ENCODE measurements at regions not wholly inside any gene's neighbourhood (a gene's known extent, or its start where the extent isn't known, plus 50 kb on each side); places are given as distances from the start of the nearest gene placed in this dataset.

DNA sequence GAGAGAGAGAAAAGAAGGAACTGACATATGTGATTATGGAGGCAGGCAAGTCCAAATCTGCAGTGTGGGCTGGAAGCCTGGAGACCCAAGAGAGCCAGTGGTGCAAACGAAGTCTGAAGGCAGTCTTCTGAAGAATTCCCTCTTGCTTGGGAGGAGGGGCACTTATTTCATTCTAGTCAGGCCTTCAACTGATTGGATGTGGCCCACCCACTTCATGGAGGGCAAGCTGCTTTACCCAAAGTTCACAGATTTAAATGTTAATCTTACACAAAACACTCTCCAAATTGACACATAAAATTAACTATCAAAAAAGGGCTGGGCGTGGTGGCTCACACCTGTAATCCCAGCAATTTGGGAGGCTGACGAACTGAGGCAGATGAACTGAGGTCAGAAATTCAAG lies 103.5 kb upstream of the RAB3GAP2 start:
- TF ChIP-seq, protein P1, sequence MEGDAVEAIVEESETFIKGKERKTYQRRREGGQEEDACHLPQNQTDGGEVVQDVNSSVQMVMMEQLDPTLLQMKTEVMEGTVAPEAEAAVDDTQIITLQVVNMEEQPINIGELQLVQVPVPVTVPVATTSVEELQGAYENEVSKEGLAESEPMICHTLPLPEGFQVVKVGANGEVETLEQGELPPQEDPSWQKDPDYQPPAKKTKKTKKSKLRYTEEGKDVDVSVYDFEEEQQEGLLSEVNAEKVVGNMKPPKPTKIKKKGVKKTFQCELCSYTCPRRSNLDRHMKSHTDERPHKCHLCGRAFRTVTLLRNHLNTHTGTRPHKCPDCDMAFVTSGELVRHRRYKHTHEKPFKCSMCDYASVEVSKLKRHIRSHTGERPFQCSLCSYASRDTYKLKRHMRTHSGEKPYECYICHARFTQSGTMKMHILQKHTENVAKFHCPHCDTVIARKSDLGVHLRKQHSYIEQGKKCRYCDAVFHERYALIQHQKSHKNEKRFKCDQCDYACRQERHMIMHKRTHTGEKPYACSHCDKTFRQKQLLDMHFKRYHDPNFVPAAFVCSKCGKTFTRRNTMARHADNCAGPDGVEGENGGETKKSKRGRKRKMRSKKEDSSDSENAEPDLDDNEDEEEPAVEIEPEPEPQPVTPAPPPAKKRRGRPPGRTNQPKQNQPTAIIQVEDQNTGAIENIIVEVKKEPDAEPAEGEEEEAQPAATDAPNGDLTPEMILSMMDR (IDR thresholded peaks at IDR 0.05; ENCODE audit: low read length, missing control alignments), result no peak

DNA sequence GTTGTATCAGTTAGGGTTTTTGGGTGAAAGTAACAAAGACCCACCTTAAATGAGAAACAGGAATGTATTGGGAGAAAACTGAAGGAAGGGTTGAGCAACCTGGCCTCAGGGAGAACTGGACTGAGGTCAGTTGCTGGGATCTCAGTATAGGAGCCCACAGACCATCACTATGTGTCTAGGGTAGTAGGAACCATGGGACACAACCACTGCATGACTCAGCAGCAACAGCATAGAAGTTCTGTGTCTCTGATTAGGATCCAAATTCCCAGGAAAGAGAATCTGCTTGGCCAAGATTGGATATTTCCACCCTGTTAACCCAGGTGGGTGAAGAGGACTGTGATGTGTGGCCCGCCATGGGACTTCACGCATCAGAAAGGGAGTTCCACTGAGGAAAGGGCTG lies 102.2 kb upstream of the RAB3GAP2 start:
- TF ChIP-seq, protein P1 (IDR thresholded peaks at IDR 0.05; ENCODE audit: low read length, missing control alignments), result no peak

More for the DNA sequence above, 103.5 kb upstream of the RAB3GAP2 start:
- no peak for DNase-seq (ENCODE audit: low read depth)
- H3K4me3 ChIP-seq (replicated peaks; ENCODE audit: low read depth, low read length), result no peak overlapping the region

DNA sequence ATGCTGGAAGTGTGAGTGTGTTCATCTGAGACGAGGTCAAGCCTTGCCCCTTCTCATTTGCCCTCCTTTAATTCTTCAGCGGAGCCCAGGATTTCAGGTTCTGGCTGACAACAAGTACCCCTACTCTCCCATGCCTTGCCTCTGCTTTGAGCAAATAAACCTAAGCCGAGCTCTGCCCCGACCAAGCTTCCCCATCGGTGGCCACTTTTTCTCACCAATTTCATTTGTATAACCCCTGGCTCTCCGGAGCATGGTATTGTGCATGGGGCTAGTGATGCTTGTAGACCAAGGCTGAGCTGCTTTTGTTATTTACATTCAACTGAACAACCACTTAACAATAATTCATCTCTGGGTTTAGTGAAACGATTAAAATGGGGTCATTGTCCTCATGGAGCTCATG lies 100.2 kb upstream of the RAB3GAP2 start:
- TF ChIP-seq, protein P1 (IDR thresholded peaks at IDR 0.05; ENCODE audit: low read length, missing control alignments), result no peak

More for the DNA sequence above, 102.2 kb upstream of the RAB3GAP2 start:
- no peak overlapping the region for H3K4me3 ChIP-seq (replicated peaks; ENCODE audit: low read depth, low read length)
- no peak for DNase-seq (ENCODE audit: low read depth)

DNA sequence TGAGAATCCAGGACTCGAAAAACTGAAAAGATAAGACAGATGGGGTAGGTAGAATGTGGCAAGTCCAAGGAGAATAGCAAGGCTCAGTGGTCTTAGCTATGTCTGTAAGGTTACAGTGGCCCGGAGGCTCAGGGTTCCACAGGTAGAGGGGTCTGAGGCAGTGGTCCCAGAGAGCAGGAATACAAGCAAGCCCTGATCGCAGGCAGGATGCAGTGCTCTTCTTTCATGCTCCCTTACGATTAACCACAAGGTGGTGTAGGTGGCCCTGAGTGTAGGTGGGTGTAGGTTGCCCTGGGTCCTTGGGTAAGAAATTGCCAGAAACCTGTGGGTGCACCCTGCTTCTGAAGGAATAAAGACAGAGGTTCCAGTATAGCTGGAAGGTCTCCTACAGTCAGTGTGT lies 99.1 kb upstream of the RAB3GAP2 start:
- TF ChIP-seq, protein P1 (IDR thresholded peaks at IDR 0.05; ENCODE audit: low read length, missing control alignments), result no peak
- no peak for DNase-seq (ENCODE audit: low read depth)
- no peak overlapping the region for H3K4me3 ChIP-seq (replicated peaks; ENCODE audit: low read depth, low read length)

More for the DNA sequence above, 100.2 kb upstream of the RAB3GAP2 start:
- no peak for DNase-seq (ENCODE audit: low read depth)
- no peak overlapping the region for H3K4me3 ChIP-seq (replicated peaks; ENCODE audit: low read depth, low read length)

DNA sequence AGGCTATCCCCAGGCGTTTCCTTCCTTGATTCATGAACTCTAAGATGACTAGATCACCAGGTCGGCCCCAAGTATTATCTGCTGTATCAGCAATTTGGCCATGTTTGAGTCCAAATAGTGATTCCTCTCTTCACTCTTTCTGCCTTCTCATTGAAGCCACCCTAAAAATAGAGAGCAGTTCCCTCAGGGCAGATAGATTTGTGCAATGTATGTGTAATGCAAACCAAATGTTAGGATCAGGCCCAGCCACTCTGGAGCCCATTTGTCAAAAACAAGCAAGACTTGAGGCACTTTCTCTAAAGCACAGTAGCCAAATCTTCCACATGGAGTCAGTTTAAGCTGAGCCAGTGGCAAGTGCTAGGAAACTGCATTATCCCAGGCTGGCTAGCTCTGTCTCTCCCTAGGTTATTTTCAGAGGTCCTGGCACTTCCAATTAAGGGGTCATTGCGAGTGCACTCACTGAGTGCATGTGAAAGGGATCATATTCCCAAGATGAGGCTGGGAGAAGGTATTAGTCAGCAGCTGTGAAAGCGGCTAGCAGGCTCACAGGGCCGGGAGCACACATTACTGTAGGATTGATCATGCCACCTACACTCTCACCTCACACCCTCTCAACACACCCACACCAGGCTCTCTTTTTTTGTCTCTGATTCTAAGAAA lies 97.9 kb upstream of the RAB3GAP2 start:
- TF ChIP-seq, protein P1 (IDR thresholded peaks at IDR 0.05; ENCODE audit: low read length, missing control alignments), result no peak
- no peak overlapping the region for H3K4me3 ChIP-seq (replicated peaks; ENCODE audit: low read depth, low read length)
- no peak for DNase-seq (ENCODE audit: low read depth)

DNA sequence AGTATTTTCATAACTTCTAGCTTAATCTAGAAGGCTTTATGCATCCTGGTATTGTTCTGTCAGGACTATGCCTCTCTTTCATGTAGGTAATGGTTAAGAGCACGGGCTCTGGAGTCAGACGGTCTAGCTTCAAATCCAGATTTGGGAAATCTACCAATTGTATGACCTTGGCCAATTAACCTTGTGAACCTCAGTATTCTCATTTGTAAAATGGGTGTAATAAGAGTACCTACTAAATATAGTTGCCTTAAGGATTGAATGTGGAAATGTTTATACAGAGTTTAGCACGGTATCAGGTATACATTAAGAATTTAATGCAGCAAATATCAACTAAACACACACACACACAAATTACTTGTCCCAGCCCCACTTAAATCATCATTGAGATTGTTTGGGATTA lies 97.3 kb upstream of the RAB3GAP2 start:
- no peak overlapping the region for H3K4me3 ChIP-seq (replicated peaks; ENCODE audit: low read depth, low read length)

More for the DNA sequence above, 97.3 kb upstream of the RAB3GAP2 start:
- TF ChIP-seq, protein P1 (IDR thresholded peaks at IDR 0.05; ENCODE audit: low read length, missing control alignments), result no peak
- DNase-seq (ENCODE audit: low read depth), result no peak
